ENCODE measurements at regions not wholly inside any gene's neighbourhood (a gene's known extent, or its start where the extent isn't known, plus 50 kb on each side); places are given as distances from the start of the nearest gene placed in this dataset.

DNA sequence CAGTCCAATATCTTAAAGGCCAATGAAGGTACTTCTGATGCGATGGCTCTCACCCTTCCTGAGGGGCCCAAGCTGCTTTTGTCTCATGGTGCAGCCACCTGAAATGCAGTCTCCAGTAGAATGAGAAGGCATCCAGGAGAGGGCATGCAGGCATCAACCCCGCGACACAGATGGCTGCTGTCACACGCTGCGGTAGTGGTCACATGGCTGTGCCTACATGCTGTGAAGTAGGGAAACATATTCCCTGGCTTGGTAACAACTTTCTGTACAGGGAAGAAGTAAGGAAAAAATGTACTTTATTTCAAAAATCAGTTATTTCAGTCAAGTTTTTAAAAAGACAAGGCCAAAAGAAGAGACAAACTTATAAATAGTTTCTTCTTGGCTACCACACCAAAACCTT lies 139.9 kb downstream of the TRIML1 start:
- no peak overlapping the region for H3K4me3 ChIP-seq (ENCODE audit: low read depth, low read length)
- TF ChIP-seq, protein P1, sequence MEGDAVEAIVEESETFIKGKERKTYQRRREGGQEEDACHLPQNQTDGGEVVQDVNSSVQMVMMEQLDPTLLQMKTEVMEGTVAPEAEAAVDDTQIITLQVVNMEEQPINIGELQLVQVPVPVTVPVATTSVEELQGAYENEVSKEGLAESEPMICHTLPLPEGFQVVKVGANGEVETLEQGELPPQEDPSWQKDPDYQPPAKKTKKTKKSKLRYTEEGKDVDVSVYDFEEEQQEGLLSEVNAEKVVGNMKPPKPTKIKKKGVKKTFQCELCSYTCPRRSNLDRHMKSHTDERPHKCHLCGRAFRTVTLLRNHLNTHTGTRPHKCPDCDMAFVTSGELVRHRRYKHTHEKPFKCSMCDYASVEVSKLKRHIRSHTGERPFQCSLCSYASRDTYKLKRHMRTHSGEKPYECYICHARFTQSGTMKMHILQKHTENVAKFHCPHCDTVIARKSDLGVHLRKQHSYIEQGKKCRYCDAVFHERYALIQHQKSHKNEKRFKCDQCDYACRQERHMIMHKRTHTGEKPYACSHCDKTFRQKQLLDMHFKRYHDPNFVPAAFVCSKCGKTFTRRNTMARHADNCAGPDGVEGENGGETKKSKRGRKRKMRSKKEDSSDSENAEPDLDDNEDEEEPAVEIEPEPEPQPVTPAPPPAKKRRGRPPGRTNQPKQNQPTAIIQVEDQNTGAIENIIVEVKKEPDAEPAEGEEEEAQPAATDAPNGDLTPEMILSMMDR (IDR thresholded peaks at IDR 0.05; ENCODE audit: borderline replicate concordance, insufficient read depth, low read depth, low read length), result no peak

DNA sequence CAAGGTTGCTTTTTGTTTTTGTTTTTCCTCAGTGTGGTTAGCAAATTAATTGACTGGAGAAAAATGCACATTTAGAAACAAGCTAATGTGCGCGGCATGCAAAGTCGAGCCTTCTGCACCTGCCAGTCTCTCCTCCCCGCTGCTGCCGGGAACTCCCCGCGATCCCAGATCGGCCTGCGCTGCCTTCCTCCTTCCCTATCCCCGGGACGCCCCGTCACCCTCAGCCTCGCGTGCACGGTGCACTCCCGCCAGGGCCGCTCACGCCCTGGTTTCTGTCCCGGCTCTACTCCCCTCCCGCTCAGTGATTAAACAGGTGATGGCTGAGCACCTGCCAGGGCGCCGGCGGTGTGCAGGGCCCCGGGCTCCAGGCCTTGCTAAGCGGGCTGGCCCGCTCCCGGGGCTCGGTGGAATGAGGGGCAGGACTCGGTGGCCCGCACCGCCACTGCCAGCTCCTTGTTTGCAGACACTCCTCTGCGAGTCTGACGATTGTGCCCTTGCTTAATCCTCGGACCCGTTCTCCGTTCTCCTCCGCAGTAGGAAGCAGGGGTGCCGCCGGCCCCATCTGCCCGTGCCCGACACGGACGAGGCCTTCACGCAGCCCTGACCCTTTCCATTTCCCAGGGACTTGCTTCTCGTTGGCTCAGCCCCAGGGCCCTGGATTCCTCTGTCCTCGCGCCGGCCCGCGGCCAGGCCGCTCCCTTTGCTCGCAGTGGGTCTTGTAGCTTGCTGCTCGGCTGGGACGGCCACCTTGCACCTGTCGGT lies 143.4 kb downstream of the TRIML1 start:
- no peak overlapping the region for H3K4me3 ChIP-seq (ENCODE audit: low read depth, low read length)
- TF ChIP-seq, protein P1 (IDR thresholded peaks at IDR 0.05; ENCODE audit: borderline replicate concordance, insufficient read depth, low read depth, low read length), result no peak

DNA sequence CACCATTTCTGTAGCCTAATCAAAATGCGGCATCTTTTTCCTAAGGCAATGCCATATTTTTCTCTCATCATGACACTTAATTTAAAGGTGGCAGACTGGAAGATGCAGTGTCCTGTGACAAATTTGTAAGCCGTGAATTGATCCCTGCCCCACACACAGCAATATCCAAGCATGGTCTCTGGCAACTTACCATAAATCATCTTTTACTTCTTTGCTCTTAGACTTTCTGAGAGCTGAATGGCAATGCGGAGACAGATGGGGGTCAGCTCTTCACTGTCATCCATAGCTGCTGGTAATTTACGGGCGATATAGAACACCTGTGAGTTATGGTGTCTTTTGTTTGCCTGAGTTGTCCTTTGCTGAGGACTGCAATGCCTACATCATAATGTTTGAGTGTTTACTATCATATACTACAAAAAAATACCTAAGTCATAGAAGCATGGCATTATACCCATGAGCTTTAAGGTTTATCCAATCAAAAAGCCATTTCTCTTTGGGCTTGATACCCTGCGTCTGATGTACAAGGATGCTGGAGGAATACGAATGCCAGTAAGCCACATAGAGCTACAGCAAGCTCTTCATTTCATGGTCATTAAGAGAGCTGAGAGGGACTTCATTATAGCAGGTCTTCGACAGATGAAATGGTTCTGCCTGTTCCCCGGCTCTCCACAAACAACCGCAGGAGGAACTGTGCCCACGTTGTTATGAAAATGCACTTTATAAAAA lies 148.1 kb downstream of the TRIML1 start:
- H3K4me3 ChIP-seq (ENCODE audit: low read depth, low read length), result no peak overlapping the region
- TF ChIP-seq, protein P1 (IDR thresholded peaks at IDR 0.05; ENCODE audit: borderline replicate concordance, insufficient read depth, low read depth, low read length), result no peak

DNA sequence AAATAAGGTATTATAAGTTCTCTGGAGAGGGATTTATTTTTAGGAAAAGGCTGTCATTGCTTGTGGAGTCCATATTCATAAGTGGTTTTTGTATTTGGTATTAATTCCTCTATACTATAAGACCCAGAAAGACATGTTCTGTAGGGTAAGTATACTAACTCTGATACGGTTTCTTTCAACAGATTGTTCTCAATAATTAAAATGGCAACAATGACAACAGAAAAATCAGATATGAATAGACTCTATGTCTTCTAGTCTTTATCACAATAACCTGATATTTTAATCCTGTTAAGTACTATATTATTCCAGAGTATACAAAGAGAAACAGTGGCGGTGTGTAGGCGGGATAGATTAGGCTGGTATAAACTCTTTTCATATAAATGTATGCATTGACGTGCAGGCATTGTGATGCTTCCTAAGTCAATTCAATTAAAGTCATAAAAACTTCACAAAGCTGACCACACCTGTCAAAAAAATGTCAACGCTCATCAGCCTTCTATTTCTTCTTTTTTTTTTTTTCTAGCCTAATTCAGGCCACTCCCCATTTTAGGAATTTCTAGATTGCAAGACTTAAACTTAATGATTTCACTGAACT lies 150.4 kb downstream of the TRIML1 start:
- TF ChIP-seq, protein P1 (IDR thresholded peaks at IDR 0.05; ENCODE audit: borderline replicate concordance, insufficient read depth, low read depth, low read length), result no peak
- no peak overlapping the region for H3K4me3 ChIP-seq (ENCODE audit: low read depth, low read length)

DNA sequence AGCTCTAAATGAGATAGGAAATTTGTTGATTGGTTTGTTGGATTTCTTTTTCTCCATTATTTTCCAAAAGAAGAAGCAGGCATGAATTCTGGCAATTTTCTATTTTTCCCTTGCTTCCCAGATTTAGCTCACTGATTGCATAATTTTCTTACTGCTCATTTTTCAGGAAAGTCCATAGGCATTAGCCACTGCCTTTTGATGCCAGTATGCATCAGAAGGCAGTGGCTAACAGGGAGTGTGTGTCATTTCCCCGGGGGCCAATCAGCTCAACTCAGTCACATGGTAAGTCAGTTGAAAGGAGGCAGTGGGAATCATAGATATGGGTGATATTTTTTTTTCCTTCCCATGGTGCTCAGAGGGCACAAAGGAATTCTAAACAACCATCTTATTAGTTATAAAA lies 156.7 kb downstream of the TRIML1 start:
- H3K4me3 ChIP-seq (ENCODE audit: low read depth, low read length), result no peak overlapping the region
- TF ChIP-seq, protein P1 (IDR thresholded peaks at IDR 0.05; ENCODE audit: borderline replicate concordance, insufficient read depth, low read depth, low read length), result no peak

DNA sequence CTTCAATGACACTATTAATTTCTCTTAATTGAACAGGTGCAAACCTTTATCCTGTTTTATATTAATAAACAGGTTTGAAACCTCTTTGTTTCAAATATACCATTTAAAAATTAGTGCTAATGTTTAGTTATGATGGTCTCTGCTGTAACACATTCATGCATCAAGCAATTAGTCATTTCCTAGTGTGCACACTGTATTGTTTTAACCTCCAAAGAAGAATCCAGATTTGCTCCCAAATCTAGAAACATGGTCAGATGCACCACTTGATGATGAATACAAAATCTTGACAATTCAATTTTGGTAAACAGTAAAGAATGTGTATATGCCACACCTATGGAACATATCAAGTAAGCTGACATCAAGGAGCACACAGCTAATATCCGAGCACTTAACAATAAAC lies 157.1 kb downstream of the TRIML1 start:
- H3K4me3 ChIP-seq (ENCODE audit: low read depth, low read length), result no peak overlapping the region
- TF ChIP-seq, protein P1 (IDR thresholded peaks at IDR 0.05; ENCODE audit: borderline replicate concordance, insufficient read depth, low read depth, low read length), result no peak

Data from GM12875 (cell line).